ENCODE measurements at regions not wholly inside any gene's neighbourhood (a gene's known extent, or its start where the extent isn't known, plus 50 kb on each side); places are given as distances from the start of the nearest gene placed in this dataset.
"Not testable (repeated sequence)": the region's sequence is repeated elsewhere in the genome, so short reads cannot be mapped to it uniquely, and the experiment has no call there.

- DNase-seq (ENCODE audit: low read depth): no peak
These were observed 92.6 kb upstream of the SFSWAP start for GRCh38 chr12:131618303-131618658.

GRCh38 chr12:131618701-131619100 lies 92.2 kb upstream of the SFSWAP start:
- DNase-seq (ENCODE audit: low read depth): no peak

GRCh38 chr12:131619106-131619642 lies 91.7 kb upstream of the SFSWAP start:
- DNase-seq (ENCODE audit: low read depth): no peak

GRCh38 chr12:131619736-131620506 lies 91.0 kb upstream of the SFSWAP start:
- DNase-seq (ENCODE audit: low read depth): no peak

- DNase-seq (ENCODE audit: low read depth): no peak
These were observed 90.4 kb upstream of the SFSWAP start for GRCh38 chr12:131620520-131620919.

- no peak for DNase-seq (ENCODE audit: low read depth)
These were observed 89.8 kb upstream of the SFSWAP start for GRCh38 chr12:131620946-131621681.

- no peak for DNase-seq (ENCODE audit: low read depth)
These were observed 89.0 kb upstream of the SFSWAP start for GRCh38 chr12:131621701-131622421.

- DNase-seq (ENCODE audit: low read depth): no peak
These were observed 88.4 kb upstream of the SFSWAP start for GRCh38 chr12:131622422-131622955.

- DNase-seq (ENCODE audit: low read depth): not testable (repeated sequence)
These were observed 87.2 kb upstream of the SFSWAP start for GRCh38 chr12:131623404-131624368.

GRCh38 chr12:131624369-131624739 lies 86.5 kb upstream of the SFSWAP start:
- DNase-seq (ENCODE audit: low read depth): not testable (repeated sequence)

- DNase-seq (ENCODE audit: low read depth): not testable (repeated sequence)
These were observed 86.0 kb upstream of the SFSWAP start for GRCh38 chr12:131624756-131625501.

GRCh38 chr12:131625966-131626722 lies 84.7 kb upstream of the SFSWAP start:
- not testable (repeated sequence) for DNase-seq (ENCODE audit: low read depth)

- DNase-seq (ENCODE audit: low read depth): not testable (repeated sequence)
These were observed 83.5 kb upstream of the SFSWAP start for GRCh38 chr12:131627151-131628022.

- DNase-seq (ENCODE audit: low read depth): no peak
These were observed 82.7 kb upstream of the SFSWAP start for GRCh38 chr12:131628023-131628740.

- DNase-seq (ENCODE audit: low read depth): no peak
These were observed 82.0 kb upstream of the SFSWAP start for GRCh38 chr12:131628766-131629448.

- no peak for DNase-seq (ENCODE audit: low read depth)
These were observed 79.7 kb upstream of the SFSWAP start for GRCh38 chr12:131631230-131631629.

All from stimulated activated CD8-positive, alpha-beta memory T cell treated with anti-CD3 and anti-CD28 coated beads, Interleukin-15, amount 100 ng/mL, for 24 hours (primary cell).